CD4-positive, alpha-beta T cell treated with Interleukin-12 subunit alpha and Interleukin-12 subunit beta, for 1 hour (primary cell): ENCODE measurements at regions not wholly inside any gene's neighbourhood (a gene's known extent, or its start where the extent isn't known, plus 50 kb on each side); places are given as distances from the start of the nearest gene placed in this dataset.
"Not testable (repeated sequence)": the region's sequence is repeated elsewhere in the genome, so short reads cannot be mapped to it uniquely, and the experiment has no call there.

Source experiments
- DNase-seq: peaks from one replicate; pipeline ENCODE4 v3.0.0-alpha.2; 2020

GRCh38 chr17:12195418-12195817, 174.7 kb downstream of the MAP2K4 start:
- no peak for DNase-seq

DNA sequence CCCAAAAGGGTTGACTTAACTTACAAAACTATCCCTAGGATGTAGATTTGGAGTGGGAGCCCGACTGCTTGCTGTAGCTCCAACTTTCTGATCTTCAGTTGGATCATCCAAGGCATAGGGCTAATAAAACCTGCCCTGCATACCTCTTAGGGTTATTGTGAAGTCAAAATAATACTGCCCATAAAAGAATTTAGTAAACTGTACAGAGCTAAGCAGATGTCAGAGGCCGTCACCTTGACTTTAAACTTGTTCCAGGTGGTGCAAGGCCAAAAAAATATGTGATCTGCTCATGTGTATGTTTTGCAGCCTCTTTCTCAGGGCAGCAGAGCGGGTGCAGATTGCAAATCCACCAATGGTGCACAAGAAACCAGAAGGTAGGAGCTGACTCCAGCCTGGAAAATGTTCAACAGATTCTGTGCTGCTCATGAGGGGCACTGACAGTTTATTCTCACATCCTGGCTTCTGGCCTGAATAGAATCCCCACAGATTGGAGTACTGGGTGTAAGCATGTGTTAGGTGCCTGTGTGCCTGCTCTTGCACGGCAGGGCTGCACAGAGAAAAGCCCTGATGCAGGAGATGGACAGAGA, 180.7 kb downstream of the MAP2K4 start:
- DNase-seq: no peak

- DNase-seq: no peak
Measured at GRCh38 chr17:12209632-12210191, 189.0 kb downstream of the MAP2K4 start.

DNA sequence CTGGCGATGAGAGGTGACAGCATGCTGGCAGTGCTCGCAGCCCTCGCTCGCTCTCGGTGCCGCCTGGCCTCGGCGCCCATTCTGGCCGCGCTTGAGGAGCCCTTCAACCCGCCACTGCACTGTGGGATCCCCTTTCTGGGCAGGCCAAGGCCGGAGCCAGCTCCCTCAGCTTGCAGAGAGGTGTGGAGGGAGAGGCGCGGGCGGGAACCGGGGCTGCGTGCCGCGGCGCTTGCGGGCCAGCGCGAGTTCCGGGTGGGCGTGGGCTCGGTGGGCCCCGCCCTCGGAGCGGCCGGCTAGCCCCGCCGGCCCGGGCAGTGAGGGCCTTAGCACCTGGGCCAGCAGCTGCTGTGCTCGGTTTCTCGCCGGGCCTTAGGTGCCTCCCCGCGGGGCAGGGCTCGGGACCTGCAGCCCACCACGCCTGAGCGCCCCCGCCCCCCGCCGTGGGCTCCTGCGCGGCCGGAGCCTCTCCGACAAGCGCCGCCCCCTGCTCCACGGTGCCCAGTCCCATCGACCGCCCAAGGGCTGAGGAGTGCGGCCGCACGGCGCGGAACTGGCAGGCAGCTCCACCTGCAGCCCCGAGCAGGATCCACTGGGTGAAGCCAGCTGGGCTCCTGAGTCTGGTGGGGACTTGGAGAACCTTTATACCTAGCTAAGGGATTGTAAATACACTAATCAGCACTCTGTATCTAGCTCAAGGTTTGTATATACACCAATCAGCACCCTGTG, 200.2 kb downstream of the MAP2K4 start:
- not testable (repeated sequence) for DNase-seq

GRCh38 chr17:12222392-12222791, 201.7 kb downstream of the MAP2K4 start:
- no peak for DNase-seq

GRCh38 chr17:12227547-12227946, 206.9 kb downstream of the MAP2K4 start:
- no peak for DNase-seq

DNA sequence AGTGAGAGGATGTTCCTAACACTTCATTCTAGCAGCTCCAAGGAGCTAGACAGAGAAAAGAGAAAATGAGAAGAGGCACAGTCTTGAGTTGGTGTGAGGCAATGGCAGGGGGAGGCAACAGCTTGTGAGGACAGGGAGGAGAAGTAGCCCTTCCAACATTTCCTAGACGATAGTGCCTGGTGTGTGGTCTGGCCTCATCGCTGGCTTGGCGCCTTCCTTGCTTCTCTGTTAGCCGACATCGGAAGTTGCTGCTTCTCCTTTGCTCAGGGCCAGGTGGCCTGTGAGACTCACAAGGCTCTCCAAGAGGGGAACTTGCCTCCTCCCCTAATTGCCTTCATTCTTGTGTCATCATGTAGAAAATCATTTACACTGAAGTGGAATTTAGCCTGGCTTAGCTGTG, 208.7 kb downstream of the MAP2K4 start:
- DNase-seq: no peak

GRCh38 chr17:12230481-12231354, 210.0 kb downstream of the MAP2K4 start:
- no peak for DNase-seq

GRCh38 chr17:12231355-12231682, 210.6 kb downstream of the MAP2K4 start:
- DNase-seq: no peak

GRCh38 chr17:12239021-12239420, 218.3 kb downstream of the MAP2K4 start:
- not testable (repeated sequence) for DNase-seq

GRCh38 chr17:12242345-12242954, 221.8 kb downstream of the MAP2K4 start:
- no peak for DNase-seq

- DNase-seq: no peak
Measured at GRCh38 chr17:12247761-12248160, 227.1 kb downstream of the MAP2K4 start.

DNA sequence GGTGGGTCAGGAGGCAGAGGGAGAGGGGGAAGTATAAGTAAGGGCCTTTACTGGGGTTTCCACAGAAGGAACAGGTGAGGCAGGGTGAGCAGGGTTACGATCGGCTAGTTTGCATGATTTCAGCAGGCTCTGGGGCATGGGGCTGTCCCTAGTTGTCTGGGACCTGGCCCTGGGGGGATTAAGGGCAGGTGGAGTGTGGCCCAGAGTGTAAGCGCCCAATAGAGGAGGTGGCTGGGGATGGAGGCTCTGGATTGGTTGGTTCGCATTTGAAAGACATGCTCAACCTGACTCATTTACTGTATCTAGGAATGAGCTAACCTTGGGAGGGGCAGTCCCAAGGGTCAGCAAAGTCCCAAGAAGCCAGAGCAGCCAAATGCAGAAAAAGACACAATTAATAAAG, 230.3 kb downstream of the MAP2K4 start:
- no peak for DNase-seq

DNA sequence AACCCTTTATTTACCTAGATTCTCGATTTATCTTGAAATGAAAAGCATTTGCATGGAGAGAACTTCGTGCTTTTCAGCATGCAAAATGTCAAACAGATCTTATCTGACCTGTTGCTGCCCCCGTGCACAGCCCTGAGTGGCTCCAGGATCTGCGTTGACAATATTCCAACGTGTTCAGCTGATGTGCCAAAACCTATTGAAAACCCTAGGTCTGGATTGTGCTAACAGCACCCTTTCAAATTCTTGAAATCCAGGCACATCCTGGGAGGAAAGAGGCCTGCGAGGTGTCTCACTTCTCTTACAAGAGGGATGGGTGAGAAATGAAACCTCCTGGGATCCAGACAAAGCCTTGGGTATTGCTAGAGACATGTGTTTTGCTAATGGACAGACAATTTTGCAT, 231.8 kb downstream of the MAP2K4 start:
- no peak for DNase-seq

DNA sequence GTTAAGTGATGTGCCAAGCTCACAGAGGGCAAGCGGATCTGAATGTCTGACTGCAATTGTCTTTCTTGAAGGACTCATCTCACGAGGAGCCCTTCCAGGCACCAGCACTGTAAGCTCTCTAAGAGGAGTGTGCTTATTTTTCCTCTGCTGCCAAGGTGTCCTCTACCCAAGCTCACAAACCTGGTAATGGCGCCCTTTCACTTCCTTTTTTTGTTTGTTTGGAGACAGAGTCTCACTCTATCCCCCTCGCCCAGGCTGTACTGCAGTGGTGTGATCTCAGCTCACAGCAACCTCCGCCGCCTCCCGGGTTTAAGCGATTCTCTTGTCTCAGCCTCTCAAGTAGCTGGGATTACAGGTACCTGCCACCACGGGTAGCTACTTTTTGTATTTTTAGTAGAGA, 233.8 kb downstream of the MAP2K4 start:
- DNase-seq: no peak

DNA sequence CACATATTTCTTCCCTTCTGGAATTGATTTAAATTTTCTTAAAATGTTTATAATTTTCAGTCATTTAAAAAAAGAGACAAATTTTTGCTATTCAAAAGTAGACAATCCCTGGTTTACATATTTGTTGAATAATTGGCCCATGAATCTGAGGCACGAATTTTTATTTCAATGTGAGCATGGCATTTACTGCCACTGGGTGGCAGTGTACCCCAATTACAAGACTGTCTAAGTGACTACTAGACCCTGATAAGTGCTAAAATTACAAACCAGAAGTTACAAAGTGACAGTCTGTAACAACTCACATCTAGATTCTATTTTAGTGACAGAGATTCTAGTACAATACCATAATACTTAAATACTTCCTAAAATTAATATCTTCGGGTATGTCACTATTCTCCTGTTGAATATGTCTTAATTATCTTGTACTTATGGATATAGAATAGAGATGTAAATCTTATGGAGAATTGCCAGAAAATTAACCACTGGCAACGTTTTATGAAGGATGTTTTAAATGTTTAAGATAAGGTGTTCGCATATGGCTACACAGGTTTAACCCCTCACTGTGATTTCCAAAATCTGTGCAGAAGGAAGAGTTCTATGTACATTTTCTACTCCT, 235.8 kb downstream of the MAP2K4 start:
- peak; percentile 2 for DNase-seq

- no peak for DNase-seq
Measured at GRCh38 chr17:12257176-12257575, 236.5 kb downstream of the MAP2K4 start.

DNA sequence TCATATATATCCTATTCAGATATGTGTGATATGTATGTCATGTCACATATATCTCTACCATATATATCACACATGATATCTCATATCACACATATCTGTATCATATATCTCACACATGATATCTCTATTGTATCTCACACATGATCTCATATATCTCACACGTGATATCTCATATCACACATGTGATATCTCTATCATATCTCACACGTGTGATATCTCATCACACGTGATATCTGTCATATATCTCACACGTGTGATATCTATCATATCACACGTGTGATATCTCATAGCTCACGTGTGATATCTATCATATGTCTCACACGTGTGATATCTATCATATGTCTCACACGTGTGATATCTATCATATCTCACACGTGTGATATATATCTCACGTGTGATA, 240.7 kb downstream of the MAP2K4 start:
- DNase-seq: no peak

DNA sequence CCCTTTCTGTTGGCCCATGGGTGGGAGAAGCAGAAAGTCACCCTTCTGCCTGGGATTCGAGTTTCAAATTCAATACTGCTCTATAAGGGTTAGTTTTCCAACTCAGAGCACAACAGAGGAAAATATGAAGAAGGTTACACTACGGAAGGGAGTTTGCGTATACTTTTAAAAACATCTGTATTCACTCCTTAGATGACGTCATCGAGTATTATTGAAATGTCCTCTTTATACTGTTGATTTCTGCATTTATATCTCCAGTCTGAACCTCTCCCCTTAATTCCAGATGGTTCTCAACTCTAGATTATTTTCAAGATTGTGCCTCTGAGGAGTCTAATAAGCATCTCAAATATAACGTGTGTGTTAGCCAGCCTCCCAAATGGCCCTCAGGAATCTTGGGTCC, 249.1 kb downstream of the MAP2K4 start:
- DNase-seq: no peak

GRCh38 chr17:12277827-12278226, 257.1 kb downstream of the MAP2K4 start:
- DNase-seq: no peak

DNA sequence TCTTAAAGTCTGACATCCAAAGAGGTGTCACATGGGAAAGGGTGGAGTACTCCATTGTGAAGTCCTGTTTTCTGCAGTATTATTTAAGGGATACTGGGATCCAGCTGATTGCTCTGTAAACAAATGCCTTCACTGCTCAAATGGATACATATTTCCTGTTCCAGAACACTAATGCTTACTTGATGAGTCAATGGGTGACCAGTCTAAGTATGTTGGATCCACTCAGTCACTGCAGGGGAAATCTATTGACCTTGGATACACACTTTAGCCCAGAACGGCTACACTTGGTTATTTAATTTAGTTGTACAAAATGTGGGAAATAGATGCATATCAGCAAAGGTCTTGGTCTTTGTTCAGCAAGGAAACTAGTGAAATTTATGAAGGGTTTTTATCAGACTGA, 261.4 kb downstream of the MAP2K4 start:
- DNase-seq: no peak

GRCh38 chr17:12287953-12288352, 267.3 kb downstream of the MAP2K4 start:
- no peak for DNase-seq

DNA sequence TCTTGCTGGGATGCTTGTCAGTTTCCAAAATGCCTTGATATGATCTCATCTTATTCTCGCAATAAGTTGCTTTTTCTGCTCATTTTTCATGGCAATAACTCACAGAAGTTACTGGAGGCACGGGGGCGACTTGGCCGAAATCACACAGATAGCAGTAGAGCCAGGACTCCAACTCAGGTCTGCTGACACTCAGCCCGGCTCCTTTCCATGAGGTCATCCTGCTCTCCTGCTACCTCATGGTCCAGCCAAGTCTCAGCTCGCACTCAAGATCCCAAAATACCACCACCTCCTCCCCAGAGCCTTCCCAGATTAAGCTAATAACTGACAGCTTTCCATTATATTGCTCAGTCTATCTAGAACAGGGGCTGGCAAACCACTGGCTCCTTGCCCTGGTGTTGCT, 269.5 kb downstream of the MAP2K4 start:
- no peak for DNase-seq
